ENCODE measurements at regions not wholly inside any gene's neighbourhood (a gene's known extent, or its start where the extent isn't known, plus 50 kb on each side); places are given as distances from the start of the nearest gene placed in this dataset.

DNA sequence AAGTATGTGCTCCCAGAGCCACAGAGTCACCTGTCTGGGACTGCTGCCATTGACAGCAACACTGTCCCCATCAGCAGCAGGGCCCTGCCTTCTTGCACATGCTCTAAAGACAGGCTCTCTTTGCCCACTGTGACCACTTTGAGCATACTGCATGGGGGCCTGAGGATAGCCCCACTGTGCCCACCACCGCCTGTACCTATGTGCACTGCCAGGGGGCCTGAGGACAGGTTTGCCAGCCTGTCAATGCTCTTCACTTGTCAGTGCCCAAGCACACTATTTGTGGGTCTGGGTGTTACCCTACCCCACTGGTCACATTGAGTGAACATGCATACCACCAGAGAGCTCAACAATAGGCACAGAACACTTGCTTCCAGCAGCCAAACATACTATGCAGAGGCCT, 1137.0 kb upstream of the FANCL start:
- no peak for TF ChIP-seq POLR2AphosphoS5 (IDR thresholded peaks at IDR 0.05)
- TF ChIP-seq, protein P1, sequence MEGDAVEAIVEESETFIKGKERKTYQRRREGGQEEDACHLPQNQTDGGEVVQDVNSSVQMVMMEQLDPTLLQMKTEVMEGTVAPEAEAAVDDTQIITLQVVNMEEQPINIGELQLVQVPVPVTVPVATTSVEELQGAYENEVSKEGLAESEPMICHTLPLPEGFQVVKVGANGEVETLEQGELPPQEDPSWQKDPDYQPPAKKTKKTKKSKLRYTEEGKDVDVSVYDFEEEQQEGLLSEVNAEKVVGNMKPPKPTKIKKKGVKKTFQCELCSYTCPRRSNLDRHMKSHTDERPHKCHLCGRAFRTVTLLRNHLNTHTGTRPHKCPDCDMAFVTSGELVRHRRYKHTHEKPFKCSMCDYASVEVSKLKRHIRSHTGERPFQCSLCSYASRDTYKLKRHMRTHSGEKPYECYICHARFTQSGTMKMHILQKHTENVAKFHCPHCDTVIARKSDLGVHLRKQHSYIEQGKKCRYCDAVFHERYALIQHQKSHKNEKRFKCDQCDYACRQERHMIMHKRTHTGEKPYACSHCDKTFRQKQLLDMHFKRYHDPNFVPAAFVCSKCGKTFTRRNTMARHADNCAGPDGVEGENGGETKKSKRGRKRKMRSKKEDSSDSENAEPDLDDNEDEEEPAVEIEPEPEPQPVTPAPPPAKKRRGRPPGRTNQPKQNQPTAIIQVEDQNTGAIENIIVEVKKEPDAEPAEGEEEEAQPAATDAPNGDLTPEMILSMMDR (IDR thresholded peaks at IDR 0.05), result no peak

Measured in transverse colon (tissue), 4 donors.